ENCODE measurements at regions not wholly inside any gene's neighbourhood (a gene's known extent, or its start where the extent isn't known, plus 50 kb on each side); places are given as distances from the start of the nearest gene placed in this dataset.

DNA sequence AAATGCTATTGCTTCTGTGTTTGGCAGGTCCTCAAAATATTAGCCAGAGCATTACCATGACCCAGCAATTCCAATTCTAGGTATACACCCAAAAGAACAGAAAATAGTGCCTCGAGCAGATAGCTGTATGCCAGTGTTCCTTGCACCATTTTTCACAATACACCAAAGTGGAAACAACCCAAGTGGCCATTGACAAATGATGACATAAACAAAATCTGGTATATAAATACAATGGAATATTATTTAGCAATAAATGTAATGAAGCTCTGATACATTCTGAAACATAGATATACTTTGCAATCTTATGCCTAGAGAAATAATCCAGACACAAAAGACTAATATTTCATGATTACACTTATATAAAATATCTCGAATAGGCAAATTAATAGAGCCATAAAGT, 451.8 kb upstream of the PCDH7 start:
- TF ChIP-seq, protein P1, sequence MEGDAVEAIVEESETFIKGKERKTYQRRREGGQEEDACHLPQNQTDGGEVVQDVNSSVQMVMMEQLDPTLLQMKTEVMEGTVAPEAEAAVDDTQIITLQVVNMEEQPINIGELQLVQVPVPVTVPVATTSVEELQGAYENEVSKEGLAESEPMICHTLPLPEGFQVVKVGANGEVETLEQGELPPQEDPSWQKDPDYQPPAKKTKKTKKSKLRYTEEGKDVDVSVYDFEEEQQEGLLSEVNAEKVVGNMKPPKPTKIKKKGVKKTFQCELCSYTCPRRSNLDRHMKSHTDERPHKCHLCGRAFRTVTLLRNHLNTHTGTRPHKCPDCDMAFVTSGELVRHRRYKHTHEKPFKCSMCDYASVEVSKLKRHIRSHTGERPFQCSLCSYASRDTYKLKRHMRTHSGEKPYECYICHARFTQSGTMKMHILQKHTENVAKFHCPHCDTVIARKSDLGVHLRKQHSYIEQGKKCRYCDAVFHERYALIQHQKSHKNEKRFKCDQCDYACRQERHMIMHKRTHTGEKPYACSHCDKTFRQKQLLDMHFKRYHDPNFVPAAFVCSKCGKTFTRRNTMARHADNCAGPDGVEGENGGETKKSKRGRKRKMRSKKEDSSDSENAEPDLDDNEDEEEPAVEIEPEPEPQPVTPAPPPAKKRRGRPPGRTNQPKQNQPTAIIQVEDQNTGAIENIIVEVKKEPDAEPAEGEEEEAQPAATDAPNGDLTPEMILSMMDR (IDR thresholded peaks at IDR 0.05), result no peak
- TF ChIP-seq POLR2A (IDR thresholded peaks at IDR 0.05), result no peak
- TF ChIP-seq EP300 (IDR thresholded peaks at IDR 0.05), result no peak
